Esophagus muscularis mucosa (tissue), 4 donors: ENCODE measurements at regions not wholly inside any gene's neighbourhood (a gene's known extent, or its start where the extent isn't known, plus 50 kb on each side); places are given as distances from the start of the nearest gene placed in this dataset.

Experiments used
- CTCF ChIP-seq, 3 experiments: fragments of 200-600 bp in 2 of 3; fragments of 450-650 bp in 1 of 3; sonication (generic) in 2 of 3; IDR thresholded peaks; one replicate each; pipeline ENCODE4 v1.5.1; 2017 to 2019; ENCODE audit warnings: antibody characterized with exemption in 3 of 3, mild to moderate bottlenecking in 2 of 3, moderate library complexity in 1 of 3
- EP300 ChIP-seq: sonication (generic); formaldehyde crosslinking; IDR thresholded peaks from one replicate; pipeline ENCODE4 v1.6.1; 2017; ENCODE audit warnings: antibody characterized with exemption
- POLR2A ChIP-seq: fragments of 450-650 bp; IDR thresholded peaks from one replicate; pipeline ENCODE4 v1.6.1; 2017; ENCODE audit warnings: antibody characterized with exemption, moderate library complexity, mild to moderate bottlenecking, low read depth
- POLR2AphosphoS5 ChIP-seq, 2 donors: sonication (generic); formaldehyde crosslinking; IDR thresholded peaks; one replicate each; pipeline ENCODE4 v1.6.1; 2017; ENCODE audit warnings: antibody characterized with exemption in 2 of 2

GRCh38 chr10:128365156-128365725 lies 239.0 kb upstream of the MKI67 start:
- TF ChIP-seq CTCF (IDR thresholded peaks at IDR 0.05): no peak
- no peak for TF ChIP-seq POLR2A
- no peak for TF ChIP-seq POLR2AphosphoS5 (IDR thresholded peaks at IDR 0.05)
- no peak for TF ChIP-seq EP300
